Stomach (tissue), 4 donors: ENCODE measurements at regions not wholly inside any gene's neighbourhood (a gene's known extent, or its start where the extent isn't known, plus 50 kb on each side); places are given as distances from the start of the nearest gene placed in this dataset.

Experiments used
- CTCF ChIP-seq, 7 experiments: fragments of 450-650 bp in 4 of 7; fragments of 200-600 bp in 3 of 7; sonication (generic) in 3 of 7; IDR thresholded peaks; one replicate each; pipeline ENCODE4 v1.5.1; 2016 to 2019; ENCODE audit warnings: antibody characterized with exemption in 7 of 7, control low read depth in 2 of 7, mild to moderate bottlenecking in 1 of 7
- EP300 ChIP-seq: sonication (generic); formaldehyde crosslinking; IDR thresholded peaks from one replicate; pipeline ENCODE4 v1.6.1; 2017; ENCODE audit warnings: antibody characterized with exemption
- POLR2A ChIP-seq, 4 donors: fragments of 450-650 bp; IDR thresholded peaks; one replicate each; pipeline ENCODE4 v1.6.1; 2016; ENCODE audit warnings: antibody characterized with exemption in 4 of 4, control low read depth in 2 of 4, mild to moderate bottlenecking in 1 of 4, moderate library complexity in 1 of 4
- POLR2AphosphoS5 ChIP-seq, 3 donors: sonication (generic); formaldehyde crosslinking; IDR thresholded peaks; one replicate each; pipeline ENCODE4 v1.6.1; 2016; ENCODE audit warnings: antibody characterized with exemption in 3 of 3

GRCh38 chr5:123285122-123286023 is 137.8 kb downstream of the CEP120 start:
- TF ChIP-seq CTCF (IDR thresholded peaks at IDR 0.05) (no peak), EP300 (no peak), POLR2AphosphoS5 (IDR thresholded peaks at IDR 0.05) (no peak), POLR2A (IDR thresholded peaks at IDR 0.05) (no peak)
